ENCODE measurements at regions not wholly inside any gene's neighbourhood (a gene's known extent, or its start where the extent isn't known, plus 50 kb on each side); places are given as distances from the start of the nearest gene placed in this dataset.

DNA sequence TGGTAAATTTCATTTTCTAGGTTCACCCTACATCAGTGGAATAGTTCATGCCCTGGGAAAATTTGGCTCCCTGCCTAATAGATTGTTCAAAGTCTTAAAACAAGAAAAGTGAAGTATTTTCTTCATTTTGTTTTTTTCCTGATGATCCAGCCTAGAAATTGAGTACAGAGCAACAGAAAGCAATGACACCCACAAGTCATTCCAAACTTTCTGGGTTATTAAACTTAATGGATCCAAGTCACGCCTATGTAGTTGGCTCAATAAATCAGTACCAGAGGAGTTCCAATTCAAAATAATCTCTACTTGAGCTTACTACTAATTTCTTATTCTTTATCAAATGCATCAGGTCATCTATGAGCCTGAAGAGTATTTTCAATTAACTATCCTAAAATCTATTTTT is 937.6 kb upstream of the SLIT2 start:
- no peak for TF ChIP-seq NRL (CRISPR knock-in tag; IDR thresholded peaks at IDR 0.05; ENCODE audit: borderline replicate concordance)
- TF ChIP-seq NR3C1 (CRISPR knock-in tag; IDR thresholded peaks at IDR 0.05): no peak
- no peak for TF ChIP-seq MAFF (IDR thresholded peaks at IDR 0.05; ENCODE audit: low read depth, low read length)
- TF ChIP-seq FOXM1 (CRISPR knock-in tag; IDR thresholded peaks at IDR 0.05): no peak
- TF ChIP-seq RFX5 (IDR thresholded peaks at IDR 0.05; ENCODE audit: low read depth, low read length): no peak
- TF ChIP-seq FOXA1 (IDR thresholded peaks at IDR 0.05): no peak
- no peak for TF ChIP-seq FOXA1 (CRISPR knock-in tag; IDR thresholded peaks at IDR 0.05)

Data from HepG2 (cell line).